ENCODE measurements at regions not wholly inside any gene's neighbourhood (a gene's known extent, or its start where the extent isn't known, plus 50 kb on each side); places are given as distances from the start of the nearest gene placed in this dataset.

- TF ChIP-seq USF1 (IDR thresholded peaks at IDR 0.05; ENCODE audit: borderline replicate concordance, extremely low read length, insufficient read depth, low read depth, low read length): no peak
- no peak for TF ChIP-seq KAT2A (conservative IDR thresholded peaks at IDR 0.05; ENCODE audit: control insufficient read depth, low read depth, low read length)
- TF ChIP-seq SPI1 (IDR thresholded peaks at IDR 0.05; ENCODE audit: borderline replicate concordance, insufficient read depth, low read depth, low read length): no peak
- no peak for TF ChIP-seq USF2 (IDR thresholded peaks at IDR 0.05; ENCODE audit: borderline replicate concordance, low read depth, low read length)
- no peak for TF ChIP-seq HDGF (IDR thresholded peaks at IDR 0.05)
Observed at GRCh38 chr19:28169168-28169887, 1043.6 kb downstream of the UQCRFS1 start (continued).

GRCh38 chr19:28168557-28168956 lies 1044.4 kb downstream of the UQCRFS1 start:
- ChIA-PET SMC1A (ENCODE audit: uncharacterized antibody, unreplicated experiment) (interaction anchor here (0.6 to 2.7 kb wide), 8 partner anchors 10 to 337 kb away, joined by 3 to 10 read pairs (median 4); no protein-coding TSS in a partner anchor), RAD21 (ENCODE audit: unreplicated experiment) (interaction anchor here (1.1 to 2.3 kb wide), 3 partner anchors 17 to 68 kb away, joined by 3 to 7 read pairs (median 4); no protein-coding TSS in a partner anchor), POLR2A (interaction anchor here (1.6 kb wide), 1 partner anchor 24 kb away, joined by 3 read pairs; no protein-coding TSS in a partner anchor), CTCF (interaction anchor here (1.1 to 1.5 kb wide), 4 partner anchors 13 to 156 kb away, joined by 3 to 7 read pairs (median 4); no protein-coding TSS in a partner anchor)
- no peaks in the 10 kb centered on the region for H3K79me2 ChIP-seq (ENCODE audit: control insufficient read depth, insufficient read depth, low read length)
- no peak overlapping the region for H3K4me2 ChIP-seq (ENCODE audit: control insufficient read depth, insufficient read depth)
- intact Hi-C loops (cut with micrococcal nuclease; ENCODE audit: unreplicated experiment): no loop called here
- in situ Hi-C loops (cut with MboI): no loop called here
- WGBS (ENCODE audit: insufficient coverage, insufficient replicate concordance, low lambda C conversion rate, missing lambda C conversion rate): 0% methylated on average over 2 of the region's 2 CpGs
- DNase-seq (ENCODE audit: low read depth, low spot score): no peak
- H3K9ac ChIP-seq (ENCODE audit: control insufficient read depth, insufficient read depth, low read length): no peak overlapping the region
- no peak for ATAC-seq
- no peak overlapping the region for H3K4me3 ChIP-seq
- no TSS peak for BruUV-seq (replicated peaks)
- no peaks in the 10 kb centered on the region for H3K27me3 ChIP-seq (replicated peaks in 1 of 2; ENCODE audit: control insufficient read depth in 2 of 2, insufficient read depth in 2 of 2, low read length in 1 of 2)
- no peaks in the 10 kb centered on the region for H3K4me1 ChIP-seq (ENCODE audit: control insufficient read depth, insufficient read depth, low read length)
- H3K36me3 ChIP-seq (ENCODE audit: control insufficient read depth in 2 of 2, insufficient read depth in 2 of 2, low read length in 1 of 2): no peaks in the 10 kb centered on the region
- no peak overlapping the region for H3K27ac ChIP-seq (ENCODE audit: control insufficient read depth, insufficient read depth)
- no peaks in the 10 kb centered on the region; the same call in 2 of the 3 replicates for H3K9me3 ChIP-seq (replicated peaks; ENCODE audit: control insufficient read depth, insufficient read depth, low read length)
- H2AFZ ChIP-seq (ENCODE audit: control insufficient read depth, low read depth, low read length): no peak overlapping the region
- FAIRE-seq: no peak
- H4K20me1 ChIP-seq (ENCODE audit: control insufficient read depth, insufficient read depth): no peaks in the 10 kb centered on the region
- TF ChIP-seq BCL11A (IDR thresholded peaks at IDR 0.05; ENCODE audit: low read depth, low read length) (no peak), FOXK2 (IDR thresholded peaks at IDR 0.05) (no peak), ZNF274 (IDR thresholded peaks at IDR 0.05; ENCODE audit: insufficient read depth, insufficient read length) (no peak), ZBTB40 (IDR thresholded peaks at IDR 0.05; ENCODE audit: borderline replicate concordance) (no peak), POLR2AphosphoS2 (IDR thresholded peaks at IDR 0.05; ENCODE audit: low read depth, low read length) (no peak), CEBPZ (IDR thresholded peaks at IDR 0.05; ENCODE audit: low read depth, low read length) (no peak), KAT2A (conservative IDR thresholded peaks at IDR 0.05; ENCODE audit: control insufficient read depth, low read depth, low read length) (no peak)
